T-helper 2 cell treated with Interferon-gamma antibody and Interleukin-4, amounts not matched to agents 100 ng/mL and 5 ng/mL, for 36 hours (primary cell): ENCODE measurements at regions not wholly inside any gene's neighbourhood (a gene's known extent, or its start where the extent isn't known, plus 50 kb on each side); places are given as distances from the start of the nearest gene placed in this dataset.

Experiments used
- intact Hi-C: fragments of 100-400 bp; cut with micrococcal nuclease; formaldehyde crosslinking; loops from one replicate; pipeline ENCODE4 v1.15.1; 2023

GRCh38 chr13:109599901-109600657, 186.3 kb downstream of the IRS2 start:
- intact Hi-C loops: no loop called here

- intact Hi-C loops: no loop called here
Measured at GRCh38 chr13:109595471-109595870, 190.9 kb downstream of the IRS2 start.

- intact Hi-C loops: no loop called here
Measured at GRCh38 chr13:109593230-109593629, 193.2 kb downstream of the IRS2 start.

GRCh38 chr13:109592770-109593169, 193.6 kb downstream of the IRS2 start:
- intact Hi-C loops: no loop called here

- intact Hi-C loops: no loop called here
Measured at GRCh38 chr13:109587689-109588088, 198.7 kb downstream of the IRS2 start.

GRCh38 chr13:109586509-109587346, 199.7 kb downstream of the IRS2 start:
- intact Hi-C loops: no loop called here

GRCh38 chr13:109584844-109585361, 201.5 kb downstream of the IRS2 start:
- intact Hi-C loops: no loop called here

GRCh38 chr13:109577191-109577700, 209.1 kb downstream of the IRS2 start:
- intact Hi-C loops: no loop called here

GRCh38 chr13:109576331-109576813, 210.0 kb downstream of the IRS2 start:
- intact Hi-C loops: no loop called here

- intact Hi-C loops: no loop called here
Measured at GRCh38 chr13:109575821-109576220, 210.6 kb downstream of the IRS2 start.

GRCh38 chr13:109572389-109572788, 214.0 kb downstream of the IRS2 start:
- intact Hi-C loops: no loop called here

GRCh38 chr13:109569958-109570711, 216.2 kb downstream of the IRS2 start:
- intact Hi-C loops: loop anchor here (2.0 kb wide), 1 partner anchor 217 kb away; the partner anchor contains the start of gene IRS2

- intact Hi-C loops: no loop called here
Measured at GRCh38 chr13:109568339-109568818, 218.0 kb downstream of the IRS2 start.

GRCh38 chr13:109567315-109567714, 219.1 kb downstream of the IRS2 start:
- intact Hi-C loops: no loop called here

- intact Hi-C loops: no loop called here
Measured at GRCh38 chr13:109565877-109566276, 220.5 kb downstream of the IRS2 start.

GRCh38 chr13:109548374-109548773, 238.0 kb downstream of the IRS2 start:
- intact Hi-C loops: no loop called here

- intact Hi-C loops: no loop called here
Measured at GRCh38 chr13:109547942-109548341, 238.4 kb downstream of the IRS2 start.

- intact Hi-C loops: no loop called here
Measured at GRCh38 chr13:109545931-109546330, 240.5 kb downstream of the IRS2 start.

GRCh38 chr13:109541081-109541480, 245.3 kb downstream of the IRS2 start:
- intact Hi-C loops: no loop called here

- intact Hi-C loops: no loop called here
Measured at GRCh38 chr13:109537584-109537983, 248.8 kb downstream of the IRS2 start.

- intact Hi-C loops: no loop called here
Measured at GRCh38 chr13:109533350-109533749, 253.0 kb downstream of the IRS2 start.
